ENCODE measurements at regions not wholly inside any gene's neighbourhood (a gene's known extent, or its start where the extent isn't known, plus 50 kb on each side); places are given as distances from the start of the nearest gene placed in this dataset.

GRCh38 chr1:199619223-199619622 lies 408.3 kb upstream of the NR5A2 start:
- TF ChIP-seq CTCF (IDR thresholded peaks at IDR 0.05; ENCODE audit: borderline replicate concordance, extremely low read depth, low read length, poor library complexity, severe bottlenecking) (no peak), EZH2 (IDR thresholded peaks at IDR 0.05; ENCODE audit: borderline replicate concordance, low read depth, low read length, severe bottlenecking) (no peak)

All from DND-41 (cell line).